ENCODE measurements at regions not wholly inside any gene's neighbourhood (a gene's known extent, or its start where the extent isn't known, plus 50 kb on each side); places are given as distances from the start of the nearest gene placed in this dataset.

DNA sequence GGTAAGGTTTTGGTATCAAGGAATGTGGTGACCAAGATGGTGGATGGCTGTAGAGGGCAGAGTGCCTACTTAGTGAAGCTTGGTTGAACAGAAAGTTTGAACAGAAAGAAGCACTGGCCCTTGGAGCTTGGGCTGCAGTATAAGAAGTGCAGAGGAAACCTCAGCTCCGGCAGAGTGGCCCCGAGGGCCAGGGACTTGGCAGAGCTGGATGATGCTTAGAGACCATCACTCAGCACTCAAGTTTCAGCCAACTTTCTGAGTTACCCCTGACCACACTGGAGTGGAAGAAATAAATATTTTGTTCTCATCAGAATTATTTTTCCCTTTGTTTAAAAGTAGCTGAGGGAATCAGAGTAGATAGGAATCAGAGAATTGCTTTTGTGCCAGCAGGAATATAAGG, 336.7 kb downstream of the C7orf25 start:
- DNase-seq, result no peak

More for the DNA sequence above, 336.7 kb downstream of the C7orf25 start:
- Mint-ChIP-seq H3K9me3 (peaks cover 15 to 30% of the 10 kb centered on the region in 2 experiments), H3K36me3 (ENCODE audit: insufficient read depth in 1 of 3, low read depth in 3 of 3) (peaks cover 11 to 13% (median 13%) of the 10 kb centered on the region in 3 experiments; a peak in 6 of 7 replicates), H3K4me1 (peaks cover 2 to 4% of the 10 kb centered on the region in 2 experiments; a peak in 2 of 4 replicates), H3K27ac (no peak overlapping the region), H3K4me3 (no peak overlapping the region), H3K27me3 (ENCODE audit: low read depth) (no peaks in the 10 kb centered on the region)
- no peak overlapping the region for H3K27ac ChIP-seq (ENCODE audit: insufficient read length, low read depth, low read length)
- no peak overlapping the region for H3K18ac ChIP-seq (ENCODE audit: insufficient read length, low read depth, low read length)
- no peaks in the 10 kb centered on the region for H3K79me2 ChIP-seq (ENCODE audit: insufficient read depth, low read length)
- peaks cover 4% of the 10 kb centered on the region for H3K9me3 ChIP-seq (ENCODE audit: control insufficient read depth, low read depth, low read length)
- no CpG with 5 or more reads among the region's 2 CpGs for WGBS (ENCODE audit: extremely low coverage, insufficient read length, low lambda C conversion rate)
- no peaks in the 10 kb centered on the region for H3K79me1 ChIP-seq (ENCODE audit: insufficient read depth, low read depth, low read length, poor library complexity, severe bottlenecking)
- H3K23ac ChIP-seq (ENCODE audit: insufficient read length, low read depth, low read length), result no peak overlapping the region
- H4K20me1 ChIP-seq (ENCODE audit: control insufficient read depth, insufficient read depth, insufficient read length), result no peaks in the 10 kb centered on the region
- no peak overlapping the region for H3T11ph ChIP-seq (ENCODE audit: low read length)
- no peak overlapping the region for H2AFZ ChIP-seq (ENCODE audit: low read length)
- H3K14ac ChIP-seq (ENCODE audit: insufficient read depth, low read length), result no peak overlapping the region
- H3K4me2 ChIP-seq (ENCODE audit: insufficient read depth, insufficient read length, low read length), result no peak overlapping the region
- H2BK5ac ChIP-seq (ENCODE audit: insufficient read length, low read length), result no peak overlapping the region
- H3K23me2 ChIP-seq (ENCODE audit: insufficient read length, low read depth, low read length, poor library complexity, severe bottlenecking), result no peaks in the 10 kb centered on the region
- H2AK5ac ChIP-seq (ENCODE audit: insufficient read length, low read length), result no peak overlapping the region
- H3K27me3 ChIP-seq (ENCODE audit: insufficient read depth, low read length), result no peaks in the 10 kb centered on the region
- H3K4me1 ChIP-seq (ENCODE audit: insufficient read depth, low read length), result no peaks in the 10 kb centered on the region
- H2BK12ac ChIP-seq (ENCODE audit: insufficient read length, low read depth, low read length), result no peak overlapping the region
- no peak overlapping the region for H2BK120ac ChIP-seq (ENCODE audit: low read depth, low read length, poor library complexity, severe bottlenecking)
- H2BK20ac ChIP-seq (ENCODE audit: low read depth, low read length, poor library complexity, severe bottlenecking), result no peak overlapping the region
- no peak overlapping the region for H2BK15ac ChIP-seq (ENCODE audit: low read depth, low read length)
- no peak overlapping the region for H3K56ac ChIP-seq (ENCODE audit: insufficient read length, low read depth, low read length)
- no peak overlapping the region for H4K8ac ChIP-seq (replicated peaks; ENCODE audit: insufficient read length, low read depth, low read length)
- no peak overlapping the region for H3K9ac ChIP-seq (ENCODE audit: extremely low read depth, insufficient read length, low read length)
- H3K4ac ChIP-seq (ENCODE audit: low read depth, low read length), result no peak overlapping the region
- TF ChIP-seq, protein P1, sequence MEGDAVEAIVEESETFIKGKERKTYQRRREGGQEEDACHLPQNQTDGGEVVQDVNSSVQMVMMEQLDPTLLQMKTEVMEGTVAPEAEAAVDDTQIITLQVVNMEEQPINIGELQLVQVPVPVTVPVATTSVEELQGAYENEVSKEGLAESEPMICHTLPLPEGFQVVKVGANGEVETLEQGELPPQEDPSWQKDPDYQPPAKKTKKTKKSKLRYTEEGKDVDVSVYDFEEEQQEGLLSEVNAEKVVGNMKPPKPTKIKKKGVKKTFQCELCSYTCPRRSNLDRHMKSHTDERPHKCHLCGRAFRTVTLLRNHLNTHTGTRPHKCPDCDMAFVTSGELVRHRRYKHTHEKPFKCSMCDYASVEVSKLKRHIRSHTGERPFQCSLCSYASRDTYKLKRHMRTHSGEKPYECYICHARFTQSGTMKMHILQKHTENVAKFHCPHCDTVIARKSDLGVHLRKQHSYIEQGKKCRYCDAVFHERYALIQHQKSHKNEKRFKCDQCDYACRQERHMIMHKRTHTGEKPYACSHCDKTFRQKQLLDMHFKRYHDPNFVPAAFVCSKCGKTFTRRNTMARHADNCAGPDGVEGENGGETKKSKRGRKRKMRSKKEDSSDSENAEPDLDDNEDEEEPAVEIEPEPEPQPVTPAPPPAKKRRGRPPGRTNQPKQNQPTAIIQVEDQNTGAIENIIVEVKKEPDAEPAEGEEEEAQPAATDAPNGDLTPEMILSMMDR (conservative IDR thresholded peaks at IDR 0.05), result no peak
- no peak overlapping the region for H4K91ac ChIP-seq (ENCODE audit: insufficient read length, low read depth, low read length)
- H4K5ac ChIP-seq (ENCODE audit: insufficient read length, low read depth, low read length), result no peak overlapping the region
